AG04449 (cell line): ENCODE measurements at regions not wholly inside any gene's neighbourhood (a gene's known extent, or its start where the extent isn't known, plus 50 kb on each side); places are given as distances from the start of the nearest gene placed in this dataset.

Experiments
- CTCF ChIA-PET: fragments of 350-600 bp; formaldehyde crosslinking; extraction: SDS; loops from one replicate; lab custom pipeline; 2021; ENCODE audit warnings: antibody characterized with exemption; lab: Yijun Ruan, JAX
- POLR2A ChIA-PET: fragments of 400-600, 350-600 bp; formaldehyde crosslinking; extraction: SDS; loops from one replicate; lab custom pipeline; 2020; ENCODE audit warnings: antibody characterized with exemption, inconsistent platforms; lab: Yijun Ruan, JAX
- DNase-seq: peaks from one replicate; pipeline ENCODE4 v3.0.0-alpha.2; 2010; ENCODE audit warnings: low read depth, low spot score
- H3K4me3 ChIP-seq: 2 replicates; pipeline ENCODE4 v1.5.1; 2011; ENCODE audit warnings: low read depth, mild to moderate bottlenecking, control low read depth, low read length
- CTCF ChIP-seq: IDR thresholded peaks from one replicate; pipeline ENCODE4 v1.5.1; 2011; ENCODE audit warnings: mild to moderate bottlenecking, moderate library complexity, low read length, control low read depth, inconsistent platforms; ENCODE audit not compliant: insufficient read depth; ENCODE audit errors: missing control alignments

DNA sequence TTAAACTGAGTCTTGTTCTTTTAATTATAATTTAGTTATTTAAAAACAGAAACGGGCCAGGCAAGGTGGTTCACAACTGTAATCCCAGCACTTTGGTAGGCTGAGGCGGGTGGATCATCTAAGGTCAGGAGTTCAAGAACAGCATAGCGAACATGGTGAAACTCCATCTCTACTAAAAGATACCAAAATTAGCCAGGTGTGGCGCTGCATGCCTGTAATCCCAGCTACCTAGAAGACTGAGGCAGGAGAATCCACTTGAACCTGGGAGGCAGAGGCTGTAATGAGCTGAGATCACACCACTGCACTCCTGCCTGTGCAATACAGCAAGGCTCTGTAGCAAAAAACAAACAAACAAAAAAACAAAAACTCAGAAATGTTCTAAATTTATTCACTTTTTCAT is 852.9 kb downstream of the TECRL start:
- ChIA-PET CTCF (no interaction called here), POLR2A (no interaction called here)
- no peak overlapping the region for H3K4me3 ChIP-seq
- no peak for DNase-seq
- TF ChIP-seq CTCF, result no peak

- ChIA-PET CTCF (no interaction called here), POLR2A (no interaction called here)
- H3K4me3 ChIP-seq, result no peak overlapping the region
- no peak for DNase-seq
- TF ChIP-seq CTCF, result no peak
Measured at GRCh38 chr4:63553123-63553522, 856.1 kb downstream of the TECRL start.

- no peak for DNase-seq
- no peak overlapping the region for H3K4me3 ChIP-seq
- POLR2A ChIA-PET, result no interaction called here
Measured at GRCh38 chr4:63541828-63542227, 867.4 kb downstream of the TECRL start.

DNA sequence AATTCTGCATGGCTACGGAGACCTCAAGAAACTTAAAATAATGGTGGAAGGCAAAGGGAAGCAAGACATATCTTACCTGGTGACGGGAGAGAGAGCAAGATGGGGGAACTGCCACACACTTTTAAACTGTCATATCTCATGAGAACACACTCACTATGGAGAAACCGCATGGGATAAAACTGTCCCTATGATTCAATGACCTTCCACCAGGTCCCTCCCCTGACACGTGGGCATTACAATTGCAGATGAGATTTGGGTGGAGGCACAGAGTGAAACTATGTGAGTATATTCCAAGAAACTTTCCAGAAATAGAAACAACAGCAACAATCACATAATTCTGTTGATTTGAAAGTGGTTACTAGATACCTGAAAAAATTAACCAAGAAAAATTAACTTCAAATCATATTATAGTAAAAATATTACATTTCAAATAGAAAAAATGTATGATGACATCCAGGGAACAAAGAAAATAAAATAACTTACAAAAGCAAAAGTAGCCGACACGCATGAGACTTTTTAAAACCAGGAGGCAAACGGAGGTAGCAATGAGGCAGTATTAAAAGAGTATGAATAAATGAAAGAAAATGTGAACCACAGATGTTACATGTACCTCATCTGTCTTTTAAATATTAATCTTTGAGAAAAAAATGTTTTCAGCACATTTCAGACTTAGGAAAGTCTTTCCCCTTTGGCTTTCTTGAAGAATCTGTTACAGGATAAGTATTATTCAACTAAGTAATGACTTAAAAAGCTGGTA is 879.5 kb downstream of the TECRL start:
- POLR2A ChIA-PET, result no interaction called here
- CTCF ChIA-PET, result no interaction called here
- no peak for TF ChIP-seq CTCF

More at GRCh38 chr4:63541828-63542227, 867.4 kb downstream of the TECRL start:
- TF ChIP-seq CTCF, result no peak
- CTCF ChIA-PET, result no interaction called here

GRCh38 chr4:63528256-63528991 is 880.8 kb downstream of the TECRL start:
- ChIA-PET POLR2A (no interaction called here), CTCF (no interaction called here)
- DNase-seq, result no peak
- H3K4me3 ChIP-seq, result no peak overlapping the region
- no peak for TF ChIP-seq CTCF

More for the DNA sequence above, 879.5 kb downstream of the TECRL start:
- no peak for DNase-seq
- no peak overlapping the region for H3K4me3 ChIP-seq

- DNase-seq, result no peak
- POLR2A ChIA-PET, result no interaction called here
Measured at GRCh38 chr4:63526251-63526650, 883.0 kb downstream of the TECRL start.

More at GRCh38 chr4:63526251-63526650, 883.0 kb downstream of the TECRL start:
- H3K4me3 ChIP-seq, result no peak overlapping the region
- CTCF ChIA-PET, result no interaction called here
- no peak for TF ChIP-seq CTCF
